ENCODE measurements at regions not wholly inside any gene's neighbourhood (a gene's known extent, or its start where the extent isn't known, plus 50 kb on each side); places are given as distances from the start of the nearest gene placed in this dataset.
"Not testable (repeated sequence)": the region's sequence is repeated elsewhere in the genome, so short reads cannot be mapped to it uniquely, and the experiment has no call there.

GRCh38 chr3:185995352-185995751 is 57.5 kb upstream of the TRA2B start:
- peak; percentile 91 for DNase-seq (ENCODE audit: low read depth)
- H3K4me3 ChIP-seq (ENCODE audit: control insufficient read depth, low read depth, low read length), result no peak overlapping the region
- no peak for TF ChIP-seq CTCF (conservative IDR thresholded peaks at IDR 0.05; ENCODE audit: control insufficient read depth, insufficient read depth, low read depth, low read length)

- peak; percentile 59 for DNase-seq (ENCODE audit: low read depth)
Observed at GRCh38 chr3:185992831-185993374, 55.1 kb upstream of the TRA2B start.

GRCh38 chr3:185990995-185991394 is 53.2 kb upstream of the TRA2B start:
- DNase-seq (ENCODE audit: low read depth); H3K4me3 ChIP-seq (ENCODE audit: control insufficient read depth, low read depth, low read length): not testable (repeated sequence)

More at GRCh38 chr3:185992831-185993374, 55.1 kb upstream of the TRA2B start:
- no peak for TF ChIP-seq CTCF (conservative IDR thresholded peaks at IDR 0.05; ENCODE audit: control insufficient read depth, insufficient read depth, low read depth, low read length)
- no peak overlapping the region for H3K4me3 ChIP-seq (ENCODE audit: control insufficient read depth, low read depth, low read length)

- TF ChIP-seq CTCF (conservative IDR thresholded peaks at IDR 0.05; ENCODE audit: control insufficient read depth, insufficient read depth, low read depth, low read length), result no peak
- H3K4me3 ChIP-seq (ENCODE audit: control insufficient read depth, low read depth, low read length), result no peak overlapping the region
- no peak for DNase-seq (ENCODE audit: low read depth)
Observed at GRCh38 chr3:185989511-185989910, 51.7 kb upstream of the TRA2B start.

GRCh38 chr3:185988816-185989175 is 51.0 kb upstream of the TRA2B start:
- no peak overlapping the region for H3K4me3 ChIP-seq (ENCODE audit: control insufficient read depth, low read depth, low read length)
- no peak for TF ChIP-seq CTCF (conservative IDR thresholded peaks at IDR 0.05; ENCODE audit: control insufficient read depth, insufficient read depth, low read depth, low read length)
- DNase-seq (ENCODE audit: low read depth), result no peak

- TF ChIP-seq CTCF (conservative IDR thresholded peaks at IDR 0.05; ENCODE audit: control insufficient read depth, insufficient read depth, low read depth, low read length), result no peak
- no peak overlapping the region for H3K4me3 ChIP-seq (ENCODE audit: control insufficient read depth, low read depth, low read length)
- no peak for DNase-seq (ENCODE audit: low read depth)
Observed at GRCh38 chr3:185988080-185988815, 50.4 kb upstream of the TRA2B start.

Data from fibroblast of mammary gland (primary cell).